Astrocyte of the spinal cord (primary cell): ENCODE measurements at regions not wholly inside any gene's neighbourhood (a gene's known extent, or its start where the extent isn't known, plus 50 kb on each side); places are given as distances from the start of the nearest gene placed in this dataset.
A peak's percentile ranks its signal among the peaks of the same experiment; 100 is the strongest.

Experiments used
- DNase-seq: peaks from one replicate; pipeline ENCODE4 v3.0.0; 2011; ENCODE audit warnings: low read depth, low spot score
- H3K4me3 ChIP-seq: 2 replicates; pipeline ENCODE4 v1.5.1; 2011; ENCODE audit warnings: low read depth, mild to moderate bottlenecking, low read length, moderate library complexity
- in situ Hi-C: cut with HindIII; loops from 2 replicates; pipeline ENCODE4 v1.10.0; 2017; ENCODE audit warnings: low sequenced_read_pairs
- TF ChIP-seq, protein P1 (sequence below): IDR thresholded peaks from 2 replicates; pipeline ENCODE4 v1.5.1; 2012; ENCODE audit warnings: low read depth, mild to moderate bottlenecking, low read length, inconsistent platforms

DNA sequence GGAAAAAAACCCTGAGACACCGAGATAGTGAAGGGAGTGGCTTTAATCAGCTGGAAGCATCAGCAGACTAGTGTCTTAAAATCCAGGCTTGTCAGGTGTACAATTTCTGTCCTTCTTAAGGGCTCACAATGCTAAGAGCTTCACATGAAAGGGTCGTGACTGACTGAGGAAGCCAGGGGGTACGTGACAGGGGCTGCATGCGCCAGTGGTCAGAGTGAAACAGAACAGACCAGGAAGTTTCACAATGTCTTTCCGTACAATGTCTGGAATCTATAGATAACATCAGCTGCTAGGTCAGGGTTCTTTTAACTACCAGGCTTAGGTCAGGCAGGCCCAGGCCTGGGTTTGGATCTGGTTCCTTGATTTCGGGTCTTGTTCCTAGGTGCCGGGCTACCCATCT is 253.0 kb downstream of the CDH10 start:
- H3K4me3 ChIP-seq = no peak overlapping the region
- in situ Hi-C loops = no loop called here
- TF ChIP-seq, protein P1, sequence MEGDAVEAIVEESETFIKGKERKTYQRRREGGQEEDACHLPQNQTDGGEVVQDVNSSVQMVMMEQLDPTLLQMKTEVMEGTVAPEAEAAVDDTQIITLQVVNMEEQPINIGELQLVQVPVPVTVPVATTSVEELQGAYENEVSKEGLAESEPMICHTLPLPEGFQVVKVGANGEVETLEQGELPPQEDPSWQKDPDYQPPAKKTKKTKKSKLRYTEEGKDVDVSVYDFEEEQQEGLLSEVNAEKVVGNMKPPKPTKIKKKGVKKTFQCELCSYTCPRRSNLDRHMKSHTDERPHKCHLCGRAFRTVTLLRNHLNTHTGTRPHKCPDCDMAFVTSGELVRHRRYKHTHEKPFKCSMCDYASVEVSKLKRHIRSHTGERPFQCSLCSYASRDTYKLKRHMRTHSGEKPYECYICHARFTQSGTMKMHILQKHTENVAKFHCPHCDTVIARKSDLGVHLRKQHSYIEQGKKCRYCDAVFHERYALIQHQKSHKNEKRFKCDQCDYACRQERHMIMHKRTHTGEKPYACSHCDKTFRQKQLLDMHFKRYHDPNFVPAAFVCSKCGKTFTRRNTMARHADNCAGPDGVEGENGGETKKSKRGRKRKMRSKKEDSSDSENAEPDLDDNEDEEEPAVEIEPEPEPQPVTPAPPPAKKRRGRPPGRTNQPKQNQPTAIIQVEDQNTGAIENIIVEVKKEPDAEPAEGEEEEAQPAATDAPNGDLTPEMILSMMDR = no peak
- DNase-seq = no peak

DNA sequence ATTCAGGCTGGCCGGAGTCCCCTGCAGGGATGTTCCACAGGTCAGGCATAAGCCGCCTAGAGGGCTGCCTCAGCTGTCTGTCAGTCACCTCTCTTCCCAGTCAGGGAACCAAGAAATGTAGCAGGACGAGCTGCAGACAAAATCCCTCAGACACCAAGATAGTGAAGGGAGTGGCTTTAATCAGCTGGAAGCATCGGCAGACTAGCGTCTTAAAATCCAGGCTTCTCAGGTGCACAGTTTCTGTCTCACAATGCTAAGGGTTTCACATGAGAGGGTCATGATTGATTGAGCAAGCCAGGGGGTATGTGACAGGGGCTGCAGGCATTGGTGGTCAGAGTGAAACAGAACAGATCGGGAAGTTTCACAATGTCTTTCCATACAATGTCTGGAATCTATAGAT is 247.2 kb downstream of the CDH10 start:
- TF ChIP-seq, protein P1 = no peak
- DNase-seq = no peak
- in situ Hi-C loops = no loop called here
- H3K4me3 ChIP-seq = no peak overlapping the region

DNA sequence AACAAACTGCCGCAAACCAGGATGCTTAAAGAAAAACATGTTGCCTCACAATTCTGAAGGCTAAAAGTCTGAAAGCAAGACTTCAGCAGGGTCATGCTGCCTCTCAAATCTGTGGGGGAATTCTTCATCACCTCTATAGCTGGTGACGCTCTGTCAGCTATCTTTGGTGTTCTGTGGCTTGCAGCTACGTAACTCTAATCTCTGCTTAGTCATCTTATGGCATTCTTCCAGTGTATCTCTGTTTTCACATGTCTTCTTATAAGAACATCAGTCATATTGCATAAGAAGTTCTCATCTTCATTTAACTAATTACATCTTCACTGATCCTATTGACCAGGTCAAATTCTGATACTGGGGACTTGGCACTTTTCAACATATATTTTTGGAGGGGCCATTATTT is 243.0 kb downstream of the CDH10 start:
- DNase-seq = peak; percentile 17
- TF ChIP-seq, protein P1 = no peak
- in situ Hi-C loops = no loop called here
- H3K4me3 ChIP-seq = no peak overlapping the region

DNA sequence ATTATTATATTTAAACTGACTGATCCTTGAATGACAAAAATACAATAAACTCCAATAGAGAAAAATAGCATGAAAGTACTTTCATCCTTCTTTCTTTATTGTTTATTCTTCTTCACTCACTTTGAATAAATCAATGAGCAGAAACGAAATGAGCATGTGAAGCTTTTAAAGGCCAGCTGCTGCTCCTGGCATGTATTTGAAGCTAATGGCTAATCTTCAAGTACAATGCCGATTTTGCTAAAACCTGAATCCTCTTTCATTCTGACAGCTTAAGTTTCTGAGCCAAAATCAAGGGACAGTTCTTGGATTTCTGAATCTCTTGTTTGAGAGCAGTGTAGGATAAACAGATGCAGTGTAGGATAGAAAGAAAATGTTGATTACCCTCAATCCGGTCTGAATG is 237.3 kb downstream of the CDH10 start:
- H3K4me3 ChIP-seq = no peak overlapping the region
- TF ChIP-seq, protein P1 = no peak
- in situ Hi-C loops = no loop called here
- DNase-seq = no peak

DNA sequence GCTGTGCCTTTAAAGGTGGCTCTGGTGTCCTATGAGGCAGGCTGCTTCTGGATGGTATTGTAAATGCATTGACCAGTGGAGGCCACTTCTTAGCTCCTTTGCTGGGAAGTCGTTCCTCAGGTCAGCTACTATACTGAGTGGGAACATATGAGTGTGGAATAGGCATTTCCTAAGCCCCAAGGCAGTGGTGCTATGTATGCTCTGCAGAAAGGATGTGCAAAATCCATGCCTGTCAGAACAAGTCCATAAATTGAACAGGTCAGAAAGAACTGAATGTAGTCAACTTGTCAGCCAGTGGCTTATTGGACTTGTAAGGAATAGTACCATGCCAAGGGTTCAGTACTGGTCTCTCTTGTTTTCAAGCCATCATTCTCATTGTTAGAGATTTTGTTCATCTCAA is 216.4 kb downstream of the CDH10 start:
- in situ Hi-C loops = no loop called here
- no peak for DNase-seq
- H3K4me3 ChIP-seq = no peak overlapping the region
- TF ChIP-seq, protein P1 = no peak

DNA sequence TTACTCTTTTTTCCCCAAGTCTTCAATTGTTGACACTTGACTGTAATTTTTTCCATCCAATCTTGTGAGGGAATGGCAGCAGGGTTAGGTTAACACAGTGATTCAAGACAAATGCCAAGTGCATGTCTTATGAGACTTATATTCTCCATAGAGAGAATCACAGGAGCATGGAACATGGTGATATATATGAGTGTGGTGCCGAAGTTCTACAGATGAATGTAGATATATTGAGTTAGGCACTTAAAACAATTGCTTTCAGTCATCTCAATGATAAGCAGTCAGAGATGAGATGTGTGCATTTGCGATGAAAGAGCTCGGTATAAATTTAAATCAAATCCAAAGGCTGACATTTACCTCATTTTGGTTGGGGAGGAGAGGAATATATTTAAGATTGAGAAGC is 211.2 kb downstream of the CDH10 start:
- in situ Hi-C loops = no loop called here
- H3K4me3 ChIP-seq = no peak overlapping the region
- TF ChIP-seq, protein P1 = no peak
- no peak for DNase-seq
